Mesothelial cell of epicardium (in vitro differentiated cells): ENCODE measurements at regions not wholly inside any gene's neighbourhood (a gene's known extent, or its start where the extent isn't known, plus 50 kb on each side); places are given as distances from the start of the nearest gene placed in this dataset.

ENCODE experiments used
- DNase-seq, 2 experiments: peaks; one replicate each; pipeline ENCODE4 v3.0.0; 2021; ENCODE audit warnings: low spot score in 2 of 2; ENCODE audit not compliant: unreplicated experiment in 2 of 2
- H3K27ac Mint-ChIP-seq: 2 replicates; pipeline ENCODE4 v1.8.0; 2021; ENCODE audit warnings: mixed read lengths
- H3K27me3 Mint-ChIP-seq: 2 replicates; pipeline ENCODE4 v1.8.0; 2021; ENCODE audit warnings: low read depth, mixed read lengths
- H3K36me3 Mint-ChIP-seq: 2 replicates; pipeline ENCODE4 v1.8.0; 2021; ENCODE audit warnings: mixed read lengths
- H3K4me1 Mint-ChIP-seq: 2 replicates; pipeline ENCODE4 v1.8.0; 2021; ENCODE audit warnings: mixed read lengths
- H3K4me3 Mint-ChIP-seq: 2 replicates; pipeline ENCODE4 v1.8.0; 2021; ENCODE audit warnings: mild to moderate bottlenecking, moderate library complexity, mixed read lengths
- H3K9me3 Mint-ChIP-seq: 2 replicates; pipeline ENCODE4 v1.8.0; 2021; ENCODE audit warnings: mixed read lengths
- TF ChIP-seq, protein P1 (sequence below): fragments of 200-600 bp; sonication (generic); IDR thresholded peaks from one replicate; pipeline ENCODE4 v1.5.0; 2021; ENCODE audit warnings: antibody characterized with exemption; ENCODE audit not compliant: unreplicated experiment

DNA sequence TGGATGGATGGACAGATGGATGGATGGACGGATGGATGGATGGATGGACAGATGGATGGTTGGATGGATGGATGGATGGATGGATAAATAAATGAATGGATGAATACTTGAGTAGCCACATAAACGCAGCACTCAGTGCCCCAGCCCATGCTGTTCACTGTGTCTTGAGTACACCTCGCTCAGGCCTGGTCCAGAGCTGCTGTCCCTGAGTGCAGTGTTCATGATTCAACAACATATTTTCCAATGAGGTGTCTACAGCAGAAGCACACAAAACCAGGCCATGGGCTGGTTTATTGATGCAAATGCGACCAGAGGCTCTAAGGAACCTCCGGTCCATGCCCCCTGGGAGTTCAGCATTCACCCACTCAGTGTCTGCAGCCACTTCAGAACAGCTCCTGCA, 584.3 kb downstream of the BRD1 start:
- Mint-ChIP-seq H3K27me3 (peaks cover 3% of the 10 kb centered on the region), H3K27ac (no peak overlapping the region), H3K36me3 (no peaks in the 10 kb centered on the region), H3K4me1 (no peaks in the 10 kb centered on the region), H3K9me3 (peaks cover 8% of the 10 kb centered on the region), H3K4me3 (no peak overlapping the region)
- TF ChIP-seq, protein P1, sequence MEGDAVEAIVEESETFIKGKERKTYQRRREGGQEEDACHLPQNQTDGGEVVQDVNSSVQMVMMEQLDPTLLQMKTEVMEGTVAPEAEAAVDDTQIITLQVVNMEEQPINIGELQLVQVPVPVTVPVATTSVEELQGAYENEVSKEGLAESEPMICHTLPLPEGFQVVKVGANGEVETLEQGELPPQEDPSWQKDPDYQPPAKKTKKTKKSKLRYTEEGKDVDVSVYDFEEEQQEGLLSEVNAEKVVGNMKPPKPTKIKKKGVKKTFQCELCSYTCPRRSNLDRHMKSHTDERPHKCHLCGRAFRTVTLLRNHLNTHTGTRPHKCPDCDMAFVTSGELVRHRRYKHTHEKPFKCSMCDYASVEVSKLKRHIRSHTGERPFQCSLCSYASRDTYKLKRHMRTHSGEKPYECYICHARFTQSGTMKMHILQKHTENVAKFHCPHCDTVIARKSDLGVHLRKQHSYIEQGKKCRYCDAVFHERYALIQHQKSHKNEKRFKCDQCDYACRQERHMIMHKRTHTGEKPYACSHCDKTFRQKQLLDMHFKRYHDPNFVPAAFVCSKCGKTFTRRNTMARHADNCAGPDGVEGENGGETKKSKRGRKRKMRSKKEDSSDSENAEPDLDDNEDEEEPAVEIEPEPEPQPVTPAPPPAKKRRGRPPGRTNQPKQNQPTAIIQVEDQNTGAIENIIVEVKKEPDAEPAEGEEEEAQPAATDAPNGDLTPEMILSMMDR = no peak
- DNase-seq = no peak

- H3K4me3 Mint-ChIP-seq = no peak overlapping the region
- TF ChIP-seq, protein P1 = no peak
- no peaks in the 10 kb centered on the region for H3K4me1 Mint-ChIP-seq
- no peaks in the 10 kb centered on the region for H3K36me3 Mint-ChIP-seq
- peaks cover 3% of the 10 kb centered on the region for H3K27me3 Mint-ChIP-seq
- peaks cover 8% of the 10 kb centered on the region for H3K9me3 Mint-ChIP-seq
- no peak overlapping the region for H3K27ac Mint-ChIP-seq
- DNase-seq = no peak
Observed at GRCh38 chr22:49242480-49242879, 585.2 kb downstream of the BRD1 start.

DNA sequence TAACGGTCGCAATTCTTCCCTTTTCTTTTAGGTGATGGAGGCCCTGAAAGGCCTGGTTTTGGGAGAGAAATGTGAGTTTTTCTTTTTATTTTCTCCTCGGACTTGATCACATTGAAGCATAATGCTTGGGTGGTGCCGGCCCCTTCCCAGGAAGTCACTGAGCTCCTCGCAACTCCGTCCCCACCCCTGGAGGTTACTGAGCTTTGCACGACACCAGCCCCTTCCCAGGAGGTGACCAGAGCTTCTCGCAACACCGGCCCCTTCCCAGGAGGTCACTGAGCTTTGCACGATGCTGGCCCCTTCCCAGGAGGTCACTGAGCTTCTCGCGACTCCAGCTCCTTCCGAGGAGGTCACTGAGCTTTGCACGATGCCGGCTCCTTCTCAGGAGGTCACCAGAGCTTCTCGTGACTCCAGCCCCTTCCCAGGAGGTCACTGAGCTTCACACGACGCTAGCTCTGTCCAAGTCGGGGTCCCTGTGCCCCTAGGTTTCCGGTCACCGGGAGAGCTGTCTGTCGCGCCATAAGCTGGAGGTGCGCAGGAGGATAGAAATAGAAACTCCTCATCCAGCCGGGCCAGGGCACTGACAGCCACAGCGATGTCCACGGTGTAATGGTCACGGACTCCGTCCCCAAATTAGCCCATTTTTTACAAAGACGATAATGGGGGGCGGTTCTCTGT, 586.4 kb downstream of the BRD1 start:
- no peak overlapping the region for H3K27ac Mint-ChIP-seq
- TF ChIP-seq, protein P1 = no peak
- H3K4me1 Mint-ChIP-seq = no peaks in the 10 kb centered on the region
- DNase-seq = no peak
- no peak overlapping the region for H3K4me3 Mint-ChIP-seq
- peaks cover 8% of the 10 kb centered on the region for H3K9me3 Mint-ChIP-seq
- no peaks in the 10 kb centered on the region for H3K36me3 Mint-ChIP-seq
- peaks cover 5% of the 10 kb centered on the region for H3K27me3 Mint-ChIP-seq

DNA sequence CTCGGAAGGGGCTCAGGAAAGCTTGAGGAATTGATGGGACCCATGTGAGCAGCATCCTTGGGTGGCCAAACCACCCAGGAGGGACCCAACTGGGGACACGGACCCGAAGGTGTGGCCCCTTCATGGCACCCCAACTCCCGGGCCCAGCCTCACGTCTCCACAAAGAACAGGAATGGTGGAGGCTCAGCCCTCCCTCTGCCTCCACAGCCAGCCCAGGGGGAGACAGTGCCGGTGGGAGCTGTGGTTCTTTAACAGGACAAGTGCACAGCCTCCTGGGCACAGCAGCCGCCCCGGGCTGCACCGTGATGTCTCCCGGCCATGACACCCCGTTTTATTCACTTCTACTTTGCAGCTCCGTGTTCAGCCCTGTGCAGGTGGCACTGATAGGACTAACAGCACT, 587.2 kb downstream of the BRD1 start:
- Mint-ChIP-seq H3K9me3 (peaks cover 8% of the 10 kb centered on the region), H3K27me3 (peaks cover 8% of the 10 kb centered on the region), H3K27ac (no peak overlapping the region), H3K36me3 (no peaks in the 10 kb centered on the region), H3K4me1 (no peaks in the 10 kb centered on the region), H3K4me3 (no peak overlapping the region)
- TF ChIP-seq, protein P1 = no peak
- no peak for DNase-seq

DNA sequence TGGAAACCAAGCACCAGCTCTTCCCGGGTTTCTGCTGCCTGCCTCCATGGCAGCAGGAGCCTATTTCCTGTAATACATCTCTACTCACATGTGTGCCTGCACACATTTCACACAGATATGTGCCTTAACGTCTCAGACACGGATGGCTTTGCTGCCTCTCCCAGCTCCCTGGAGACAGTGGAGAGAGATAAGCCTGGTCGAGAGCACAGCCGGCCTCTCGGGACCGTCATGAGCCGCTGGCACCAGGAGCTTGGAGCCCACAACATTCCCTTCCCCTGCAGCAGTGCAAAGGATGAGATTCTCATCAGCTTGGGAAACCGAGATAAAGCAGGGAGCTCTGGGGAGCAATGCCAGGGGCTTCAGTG, 587.7 kb downstream of the BRD1 start:
- no peak overlapping the region for H3K4me3 Mint-ChIP-seq
- H3K27me3 Mint-ChIP-seq = peaks cover 11% of the 10 kb centered on the region
- H3K27ac Mint-ChIP-seq = no peak overlapping the region
- no peak for DNase-seq
- TF ChIP-seq, protein P1 = no peak
- H3K4me1 Mint-ChIP-seq = no peaks in the 10 kb centered on the region
- no peaks in the 10 kb centered on the region for H3K36me3 Mint-ChIP-seq
- peaks cover 8% of the 10 kb centered on the region for H3K9me3 Mint-ChIP-seq
